ENCODE measurements at regions not wholly inside any gene's neighbourhood (a gene's known extent, or its start where the extent isn't known, plus 50 kb on each side); places are given as distances from the start of the nearest gene placed in this dataset.

GRCh38 chr5:158484150-158484549, 615.6 kb downstream of the EBF1 start:
- DNase-seq (ENCODE audit: low spot score) (no peak), FAIRE-seq (no peak)

- DNase-seq (ENCODE audit: low spot score) (no peak), FAIRE-seq (no peak)
Measured at GRCh38 chr5:158483281-158483860, 616.3 kb downstream of the EBF1 start.

DNA sequence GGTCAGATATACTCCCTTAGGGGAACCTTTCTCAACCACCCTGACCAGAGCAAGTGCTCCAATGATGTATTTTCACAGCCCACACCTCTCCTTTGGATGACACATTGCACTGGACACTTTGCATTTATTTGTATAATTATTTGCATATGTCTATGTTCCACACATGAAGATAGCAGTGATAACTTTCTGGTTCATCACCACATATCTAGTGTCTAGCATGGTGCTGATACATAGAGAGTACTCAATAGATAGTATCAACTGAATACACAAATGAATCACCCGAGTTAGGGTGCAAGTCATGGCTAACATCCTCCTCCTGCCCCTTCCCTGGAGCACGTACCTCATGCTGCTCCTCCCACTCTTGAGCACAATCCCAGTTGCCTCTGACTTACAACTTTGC, 617.6 kb downstream of the EBF1 start:
- FAIRE-seq (no peak), DNase-seq (ENCODE audit: low spot score) (no peak)

GRCh38 chr5:158478139-158478538, 619.2 kb upstream of the CLINT1 start:
- FAIRE-seq (no peak), DNase-seq (ENCODE audit: low spot score) (no peak)

- DNase-seq (ENCODE audit: low spot score) (no peak), FAIRE-seq (no peak)
Measured at GRCh38 chr5:158477214-158477613, 618.3 kb upstream of the CLINT1 start.

DNA sequence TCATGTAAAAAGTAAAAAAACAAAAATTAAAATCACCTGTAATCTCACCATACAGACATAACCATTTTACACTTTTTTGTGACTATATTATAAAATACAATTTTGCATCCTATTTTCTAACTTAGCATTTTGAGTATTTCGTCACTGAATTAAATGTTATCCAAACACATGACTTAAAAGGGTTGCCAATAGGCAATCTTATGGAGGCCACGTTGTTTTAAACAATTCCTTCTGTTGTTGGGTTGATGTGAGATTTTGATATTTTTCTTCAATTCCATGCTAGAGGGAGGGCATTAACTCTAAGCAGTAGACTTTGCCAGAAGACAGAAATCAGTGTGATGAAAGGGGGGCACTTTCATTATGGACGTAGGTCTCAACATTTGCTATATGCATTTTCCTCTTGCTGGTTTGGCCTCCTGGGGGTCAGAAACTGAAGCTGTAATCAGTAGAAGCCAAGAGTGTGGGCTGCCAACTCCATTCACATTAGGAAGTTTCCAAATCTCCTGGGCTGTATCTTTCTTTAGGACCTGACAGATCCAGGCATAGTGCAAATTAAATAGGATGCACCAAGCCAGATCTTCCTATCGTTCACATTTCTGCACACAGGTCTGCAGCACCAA, 614.2 kb upstream of the CLINT1 start:
- no peak for DNase-seq (ENCODE audit: low spot score)
- no peak for FAIRE-seq

DNA sequence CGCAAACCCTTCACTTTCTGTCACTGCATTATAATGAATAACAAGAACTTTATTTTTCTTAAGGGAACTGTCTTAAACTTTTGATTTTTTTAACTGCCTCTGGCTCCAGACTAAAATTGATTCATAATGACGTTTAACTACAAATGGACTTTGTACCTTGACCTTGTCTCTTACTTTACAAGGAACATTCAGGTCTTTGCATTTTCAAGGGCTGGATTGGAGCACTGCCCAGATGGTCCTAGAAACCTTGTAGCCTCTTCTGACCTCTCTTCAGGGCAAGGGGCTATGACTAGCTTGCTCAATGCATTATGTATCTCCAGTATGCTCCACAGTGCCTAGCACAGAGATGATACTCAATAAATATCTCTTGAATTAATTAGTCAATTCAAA, 612.6 kb upstream of the CLINT1 start:
- no peak for DNase-seq (ENCODE audit: low spot score)
- FAIRE-seq: no peak

DNA sequence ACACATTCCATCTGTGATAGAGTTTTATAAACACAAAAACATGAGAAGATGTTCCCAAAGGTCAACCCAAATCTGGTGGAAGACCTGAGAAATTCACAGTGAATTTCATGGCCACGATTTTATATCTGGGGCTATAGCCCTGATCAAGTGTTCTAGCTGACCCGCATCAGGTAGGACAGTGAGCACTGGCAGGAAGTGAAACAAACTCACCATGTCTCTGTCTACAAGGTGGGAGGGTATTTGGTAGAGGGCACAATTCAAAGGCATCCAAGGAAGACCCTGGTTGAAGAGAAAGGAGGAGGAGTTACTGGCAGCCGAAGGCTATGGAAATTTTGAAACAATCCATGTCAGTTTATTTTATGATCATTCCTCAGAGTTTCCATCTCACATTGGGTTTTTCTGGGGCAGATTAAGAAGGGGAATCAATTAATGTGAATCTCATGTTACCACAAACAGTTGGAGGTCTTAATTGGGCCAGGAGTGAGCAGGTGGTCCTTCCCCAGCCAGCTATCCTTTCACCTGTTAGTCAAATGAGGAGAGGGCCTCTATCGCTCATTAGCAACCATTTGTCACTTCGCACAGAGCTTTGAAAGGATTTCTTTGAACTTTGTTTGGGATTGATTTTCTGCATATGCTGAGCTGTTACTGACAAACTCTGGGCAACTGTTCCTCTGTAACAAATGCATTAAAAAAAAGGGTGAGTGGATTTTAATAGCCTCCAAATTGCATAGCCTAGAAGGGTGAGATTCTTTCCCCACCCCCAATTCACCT, 612.0 kb upstream of the CLINT1 start:
- DNase-seq (ENCODE audit: low spot score): no peak
- FAIRE-seq: no peak

GRCh38 chr5:158468444-158468843, 609.5 kb upstream of the CLINT1 start:
- no peak for FAIRE-seq
- DNase-seq (ENCODE audit: low spot score): no peak

DNA sequence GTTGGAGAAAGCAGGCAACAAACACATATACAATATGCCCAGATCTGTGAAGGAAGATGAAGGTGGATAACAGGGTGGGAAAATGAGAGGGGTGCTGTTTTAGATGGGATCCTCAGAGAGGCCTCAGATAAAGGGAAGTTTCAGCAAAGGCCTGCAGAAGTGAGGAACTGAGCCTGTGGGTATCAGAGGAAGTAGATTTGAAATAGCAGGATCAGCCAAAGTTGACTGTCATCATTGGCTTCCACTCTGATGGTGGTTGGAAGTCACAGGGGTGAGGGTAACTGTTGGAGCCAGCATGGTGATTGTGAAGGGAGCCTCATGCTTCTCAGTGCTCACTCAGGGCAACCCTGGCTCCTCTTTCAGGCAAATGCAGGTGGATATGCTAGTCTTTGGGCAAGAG, 607.2 kb upstream of the CLINT1 start:
- DNase-seq (ENCODE audit: low spot score) (no peak), FAIRE-seq (no peak)

DNA sequence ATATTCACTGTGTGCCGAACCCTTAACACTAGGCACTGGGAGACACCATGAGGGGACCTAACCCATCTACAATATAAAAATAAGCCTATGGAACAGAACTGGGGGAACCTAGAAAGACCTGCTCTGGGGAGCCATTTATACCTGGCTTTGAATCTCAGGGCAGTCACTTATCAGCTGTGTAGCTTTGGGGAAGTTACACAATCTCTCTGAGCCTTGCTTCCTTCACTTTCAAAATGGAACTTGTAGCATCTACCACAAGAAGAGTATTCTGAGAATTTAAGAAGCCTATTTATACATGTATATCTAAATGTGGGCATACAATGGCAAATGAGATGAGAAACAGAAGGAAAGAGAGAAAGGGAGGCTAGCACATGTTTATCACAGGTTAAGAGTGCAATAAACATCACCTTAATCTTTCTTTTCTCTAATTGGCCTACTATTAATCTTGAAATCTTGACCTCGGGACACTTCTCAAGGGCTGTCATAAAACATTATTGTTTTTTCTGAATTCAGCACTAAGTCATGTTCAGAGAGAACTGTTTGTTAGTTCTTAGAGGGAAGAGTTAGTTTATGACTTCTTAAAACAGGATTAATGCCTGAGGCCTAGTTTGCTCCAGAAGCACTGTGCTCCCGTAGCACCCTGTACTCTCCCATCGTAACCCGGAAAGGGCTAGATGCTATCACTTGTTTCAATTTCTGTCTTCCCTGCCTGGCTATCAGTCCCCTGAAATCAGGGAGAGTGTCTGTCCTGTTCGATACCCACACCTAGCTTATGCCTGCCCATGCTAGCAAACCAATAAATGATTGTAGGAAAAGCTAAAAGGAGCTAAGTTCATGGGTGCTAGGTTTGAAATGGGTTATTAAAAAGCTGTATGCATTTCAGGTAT, 606.4 kb upstream of the CLINT1 start:
- FAIRE-seq (no peak), DNase-seq (ENCODE audit: low spot score) (no peak)

DNA sequence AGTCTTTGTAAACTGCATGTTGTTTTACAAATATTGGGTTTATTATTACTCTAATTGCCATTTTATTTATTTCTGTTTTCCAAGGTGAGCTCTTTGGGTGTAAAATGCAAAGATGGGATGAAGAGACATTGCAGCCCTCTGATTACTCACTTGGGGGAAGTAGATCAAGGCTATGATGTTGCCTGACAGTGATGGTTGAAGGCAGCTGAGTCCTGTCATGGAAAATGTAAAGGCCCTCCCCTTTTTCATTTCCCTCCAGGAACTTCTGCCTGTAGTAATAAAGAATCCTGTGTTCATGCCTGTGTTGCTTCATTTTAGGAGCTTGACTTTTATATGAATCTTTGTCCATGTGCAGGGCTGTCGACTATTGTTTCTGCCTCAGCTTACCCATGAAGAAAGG, 605.4 kb upstream of the CLINT1 start:
- no peak for DNase-seq (ENCODE audit: low spot score)
- FAIRE-seq: no peak

DNA sequence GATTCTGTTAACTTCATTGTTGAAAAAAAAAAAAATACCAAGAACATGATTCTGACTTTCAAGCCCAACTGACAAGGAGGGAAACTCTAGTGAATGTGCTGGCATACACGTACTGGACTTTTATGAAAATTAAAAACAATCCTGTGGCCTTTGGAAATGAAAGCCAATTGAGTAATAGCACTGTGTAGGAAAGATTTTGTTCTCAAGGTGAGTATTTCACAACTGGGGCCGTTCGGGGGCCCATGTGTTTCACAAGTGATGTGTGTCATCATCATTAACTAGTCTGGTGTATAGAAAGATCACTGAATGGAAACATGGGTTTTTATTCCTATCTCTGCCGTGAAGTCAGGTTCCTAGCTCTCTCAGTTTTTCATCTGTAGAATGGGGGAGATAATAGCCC, 605.0 kb upstream of the CLINT1 start:
- DNase-seq (ENCODE audit: low spot score): no peak
- FAIRE-seq: no peak

DNA sequence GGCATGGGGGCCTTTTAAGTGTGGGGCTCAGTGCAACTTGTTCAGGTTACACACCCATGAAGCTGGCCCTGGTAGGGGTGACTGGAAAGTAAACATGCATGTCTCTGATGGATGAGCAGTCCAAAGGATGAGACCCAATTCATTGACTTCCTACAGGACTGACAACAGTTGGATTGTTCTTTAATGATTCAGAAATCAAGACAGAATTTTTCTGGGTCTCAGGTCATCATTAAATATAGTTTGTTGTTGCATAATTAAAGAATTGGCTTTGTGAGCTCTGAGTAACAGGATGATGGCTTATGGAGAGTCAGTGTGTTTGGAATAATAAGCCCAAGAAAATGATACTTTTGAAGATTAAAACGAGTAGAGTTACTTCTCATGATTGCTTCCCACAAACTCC, 604.2 kb upstream of the CLINT1 start:
- FAIRE-seq: no peak

DNA sequence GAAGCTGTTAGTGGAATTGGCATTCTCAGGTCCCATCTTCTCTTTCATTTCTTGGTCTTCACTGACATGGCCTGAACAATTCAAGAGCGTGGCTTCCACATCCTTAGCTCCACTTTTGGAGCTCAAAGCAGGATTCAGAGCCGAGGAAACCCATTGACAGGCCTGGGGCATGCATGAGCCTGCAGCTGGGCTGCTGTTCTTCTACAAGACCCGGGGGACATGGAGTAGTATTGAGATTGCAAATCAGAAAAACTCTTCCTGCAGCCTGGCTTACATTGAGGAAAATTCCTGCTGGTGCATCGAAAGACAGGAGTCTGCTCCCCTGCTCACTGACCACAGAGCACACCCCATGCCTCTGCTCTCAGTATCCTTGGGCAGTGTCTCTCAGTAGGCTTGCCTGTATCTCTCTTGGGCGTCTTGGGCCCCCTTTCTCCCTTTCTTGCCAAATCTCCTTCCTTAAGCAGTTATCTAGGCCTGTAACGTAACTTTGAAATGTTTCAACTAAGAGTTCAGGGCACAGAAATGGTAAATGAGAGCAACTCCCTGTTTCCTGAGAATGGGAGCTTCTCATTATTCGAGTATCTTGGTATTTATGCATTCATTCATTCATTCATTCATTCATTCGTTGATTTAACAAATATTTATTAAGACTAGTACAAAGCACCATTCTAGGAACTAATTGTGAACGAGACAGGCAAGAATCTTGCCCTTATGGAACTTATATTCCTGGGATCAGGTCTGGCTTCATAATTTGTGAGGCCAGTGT, 603.6 kb upstream of the CLINT1 start:
- FAIRE-seq: no peak

More for the DNA sequence above, 604.2 kb upstream of the CLINT1 start:
- DNase-seq (ENCODE audit: low spot score): no peak

DNA sequence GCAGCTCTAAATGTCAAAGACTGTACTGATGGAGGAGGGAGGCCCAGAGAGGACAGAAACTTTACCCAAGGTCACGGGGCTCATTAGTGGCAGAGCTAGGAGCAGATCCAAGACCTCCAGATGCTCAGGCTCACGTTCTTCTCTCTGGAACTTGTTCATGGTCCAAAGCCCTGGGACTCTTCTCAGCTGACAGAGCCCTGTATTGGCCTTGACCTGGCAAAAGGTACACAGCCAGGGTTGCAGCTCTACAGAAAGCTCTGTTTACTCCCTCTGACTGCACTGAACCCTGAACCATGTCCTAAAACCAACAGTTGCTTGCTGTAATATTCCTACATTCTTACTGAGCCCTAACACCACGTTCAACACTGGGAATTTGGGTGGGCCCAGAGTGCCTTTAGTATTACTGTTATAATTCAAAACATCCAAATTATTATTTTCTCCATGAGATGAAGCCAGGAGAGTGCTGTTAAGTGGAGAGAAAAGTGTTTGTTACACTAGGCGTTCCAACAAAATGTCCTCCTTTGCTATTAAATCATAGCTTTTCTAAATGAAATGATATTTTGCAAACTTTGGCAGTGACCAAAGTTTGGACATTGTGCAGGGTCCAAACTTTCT, 602.4 kb upstream of the CLINT1 start:
- FAIRE-seq: no peak
- no peak for DNase-seq (ENCODE audit: low spot score)

More for the DNA sequence above, 603.6 kb upstream of the CLINT1 start:
- no peak for DNase-seq (ENCODE audit: low spot score)

DNA sequence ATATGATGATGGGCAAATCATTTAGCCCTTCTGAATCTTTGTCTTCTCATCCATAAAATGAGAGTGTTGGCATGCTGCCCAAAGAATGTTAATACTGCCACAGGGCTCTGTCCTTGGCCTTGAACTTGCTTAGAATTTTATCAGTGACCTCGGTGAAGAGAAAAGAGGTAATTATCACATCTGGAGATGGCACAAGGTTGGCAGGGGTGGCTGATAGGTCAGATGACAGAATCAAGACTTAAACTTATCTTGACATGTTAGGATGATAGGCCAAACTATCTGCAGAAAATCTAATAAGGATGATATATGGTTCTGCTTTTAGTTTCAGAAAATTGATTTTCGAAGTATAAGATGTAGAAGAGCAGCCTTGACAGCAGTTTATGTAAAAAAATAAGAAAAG, 599.1 kb upstream of the CLINT1 start:
- DNase-seq (ENCODE audit: low spot score): no peak
- FAIRE-seq: no peak

DNA sequence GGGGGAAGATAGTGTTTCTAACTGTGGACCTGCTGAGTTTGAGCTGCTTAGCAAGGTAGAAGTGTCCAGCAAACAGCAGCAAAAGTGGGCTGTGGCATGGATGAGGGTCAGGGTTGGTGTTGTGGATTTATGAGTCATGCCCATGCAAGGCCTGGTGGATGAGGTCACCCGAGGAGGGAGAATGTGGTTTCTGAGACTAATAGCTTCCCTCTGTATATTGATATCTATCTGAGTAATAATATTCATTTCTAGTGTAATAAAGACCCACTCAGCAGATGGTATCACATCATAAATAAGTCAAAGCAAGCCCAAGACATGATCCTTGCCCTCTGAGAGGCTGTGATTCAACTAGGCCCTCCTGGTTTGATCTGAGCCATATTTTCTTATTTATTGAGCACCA, 597.8 kb upstream of the CLINT1 start:
- DNase-seq (ENCODE audit: low spot score) (peak; percentile 87), FAIRE-seq (peak; percentile 95)

- FAIRE-seq: no peak
Measured at GRCh38 chr5:158456241-158456640, 597.3 kb upstream of the CLINT1 start.

DNA sequence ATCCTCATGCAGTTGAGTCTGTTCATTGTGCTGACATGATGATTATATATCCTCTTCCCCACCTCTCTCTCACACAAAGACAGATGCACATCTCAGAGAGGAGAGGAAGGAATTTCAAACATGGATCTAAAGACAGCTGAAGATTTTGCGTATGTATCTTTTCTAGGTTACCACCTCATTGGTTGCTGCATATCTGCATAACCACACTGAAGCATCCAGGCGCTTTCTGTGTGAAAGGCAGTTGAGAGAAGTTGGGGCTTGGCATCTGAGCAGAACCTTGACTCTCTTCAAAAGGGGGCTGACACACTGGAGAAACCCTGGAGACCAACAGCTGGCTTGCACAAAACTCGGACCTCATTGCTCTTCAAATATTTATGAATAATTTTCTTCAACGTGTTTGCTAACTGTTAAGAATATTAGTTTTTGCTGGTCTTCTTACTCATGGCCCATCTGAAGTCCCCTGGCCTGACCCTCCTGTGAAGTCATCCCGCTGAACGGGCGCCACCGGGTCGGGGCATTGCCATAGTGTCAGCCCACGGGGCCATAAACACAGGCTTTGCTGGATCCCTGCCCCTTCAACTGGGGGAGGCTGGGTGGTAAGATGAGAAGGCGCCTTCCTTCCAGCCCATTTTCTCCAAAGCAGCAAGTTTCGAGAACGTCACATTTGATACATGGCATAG, 593.2 kb upstream of the CLINT1 start:
- no peak for FAIRE-seq
- DNase-seq (ENCODE audit: low spot score): no peak

More at GRCh38 chr5:158456241-158456640, 597.3 kb upstream of the CLINT1 start:
- no peak for DNase-seq (ENCODE audit: low spot score)

Data from RCC 7860 (cell line).